ENCODE measurements at regions not wholly inside any gene's neighbourhood (a gene's known extent, or its start where the extent isn't known, plus 50 kb on each side); places are given as distances from the start of the nearest gene placed in this dataset.

DNA sequence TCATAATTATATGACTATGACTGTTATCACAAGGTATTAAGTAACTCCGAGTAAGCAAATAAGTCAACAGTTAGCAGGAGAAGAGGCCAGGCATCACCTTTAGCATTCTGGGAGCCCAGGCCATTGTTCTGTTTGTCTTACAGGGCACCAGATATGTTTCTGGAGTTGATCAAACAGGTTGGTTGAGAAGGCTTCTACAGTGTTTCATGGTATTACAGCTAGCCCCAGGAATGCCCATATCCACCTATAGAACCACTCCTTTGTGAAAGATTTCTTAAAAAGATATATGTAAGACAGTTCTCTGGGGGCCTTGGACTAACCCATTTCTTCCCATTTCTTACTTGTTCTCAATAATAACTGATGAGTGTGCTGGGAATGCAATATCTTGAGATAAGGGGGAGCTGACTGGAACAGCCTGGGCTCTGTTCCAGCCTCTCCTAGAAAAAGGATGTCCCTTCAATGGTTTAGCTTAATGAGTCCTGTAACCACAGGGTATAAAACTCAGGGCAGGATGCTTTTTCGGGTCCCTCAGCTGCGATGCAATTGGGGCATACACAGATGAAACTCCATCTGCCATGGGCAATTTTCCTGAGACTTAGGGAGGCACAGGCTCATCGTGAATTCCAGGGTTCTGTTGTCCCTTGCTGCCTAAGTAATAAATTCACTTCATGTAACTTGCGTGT is 286.4 kb downstream of the BAMBI start:
- Histone ChIP-seq H3K4me1 (no peaks in the 10 kb centered on the region), H3K36me3 (no peaks in the 10 kb centered on the region), H3K27ac (no peak overlapping the region), H3K9me3 (no peaks in the 10 kb centered on the region), H3K27me3 (no peaks in the 10 kb centered on the region), H3K4me3 (no peak overlapping the region)
- no peak for TF ChIP-seq POLR2A (IDR thresholded peaks at IDR 0.05)
- no peak for TF ChIP-seq POLR2AphosphoS5 (IDR thresholded peaks at IDR 0.05; ENCODE audit: insufficient read depth in 1 of 2, low read depth in 1 of 2)
- intact Hi-C loops (cut with DNase I): no loop called here
- no peak for DNase-seq (ENCODE audit: extremely low spot score in 2 of 2)

GRCh38 chr10:28965937-28966336 is 288.6 kb downstream of the BAMBI start:
- Histone ChIP-seq H3K27me3 (no peaks in the 10 kb centered on the region), H3K27ac (no peak overlapping the region), H3K9me3 (no peaks in the 10 kb centered on the region), H3K4me1 (peaks cover 8% of the 10 kb centered on the region), H3K4me3 (no peak overlapping the region), H3K36me3 (no peaks in the 10 kb centered on the region)
- TF ChIP-seq POLR2AphosphoS5 (IDR thresholded peaks at IDR 0.05; ENCODE audit: insufficient read depth in 1 of 2, low read depth in 1 of 2) (no peak), POLR2A (IDR thresholded peaks at IDR 0.05) (no peak)
- DNase-seq (ENCODE audit: extremely low spot score in 2 of 2): no peak
- intact Hi-C loops (cut with DNase I): no loop called here

DNA sequence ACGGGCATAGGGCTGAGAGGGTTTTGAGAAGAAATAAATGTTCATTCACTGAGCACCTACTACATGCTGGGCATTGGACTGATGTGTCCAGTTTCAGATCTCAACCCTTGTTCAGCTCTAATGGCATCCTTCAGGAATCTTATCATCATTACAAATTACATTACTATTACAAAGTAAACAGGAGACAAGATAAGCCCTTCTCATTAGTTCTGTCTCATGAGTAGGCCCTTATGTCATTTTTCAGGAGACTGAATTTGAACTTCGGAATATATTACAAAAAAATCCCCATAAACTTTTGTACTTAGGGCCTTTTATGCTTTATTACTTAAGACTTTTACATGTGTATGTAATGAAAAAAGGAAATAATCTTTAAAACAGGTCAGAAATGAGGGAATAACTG is 289.7 kb downstream of the BAMBI start:
- intact Hi-C loops (cut with DNase I): no loop called here
- H3K4me1 ChIP-seq: peaks cover 8% of the 10 kb centered on the region
- H3K36me3 ChIP-seq: no peaks in the 10 kb centered on the region
- no peak overlapping the region for H3K27ac ChIP-seq
- H3K9me3 ChIP-seq: no peaks in the 10 kb centered on the region
- TF ChIP-seq POLR2A (IDR thresholded peaks at IDR 0.05) (no peak), POLR2AphosphoS5 (IDR thresholded peaks at IDR 0.05; ENCODE audit: insufficient read depth in 1 of 2, low read depth in 1 of 2) (no peak)
- TF ChIP-seq, protein P1, sequence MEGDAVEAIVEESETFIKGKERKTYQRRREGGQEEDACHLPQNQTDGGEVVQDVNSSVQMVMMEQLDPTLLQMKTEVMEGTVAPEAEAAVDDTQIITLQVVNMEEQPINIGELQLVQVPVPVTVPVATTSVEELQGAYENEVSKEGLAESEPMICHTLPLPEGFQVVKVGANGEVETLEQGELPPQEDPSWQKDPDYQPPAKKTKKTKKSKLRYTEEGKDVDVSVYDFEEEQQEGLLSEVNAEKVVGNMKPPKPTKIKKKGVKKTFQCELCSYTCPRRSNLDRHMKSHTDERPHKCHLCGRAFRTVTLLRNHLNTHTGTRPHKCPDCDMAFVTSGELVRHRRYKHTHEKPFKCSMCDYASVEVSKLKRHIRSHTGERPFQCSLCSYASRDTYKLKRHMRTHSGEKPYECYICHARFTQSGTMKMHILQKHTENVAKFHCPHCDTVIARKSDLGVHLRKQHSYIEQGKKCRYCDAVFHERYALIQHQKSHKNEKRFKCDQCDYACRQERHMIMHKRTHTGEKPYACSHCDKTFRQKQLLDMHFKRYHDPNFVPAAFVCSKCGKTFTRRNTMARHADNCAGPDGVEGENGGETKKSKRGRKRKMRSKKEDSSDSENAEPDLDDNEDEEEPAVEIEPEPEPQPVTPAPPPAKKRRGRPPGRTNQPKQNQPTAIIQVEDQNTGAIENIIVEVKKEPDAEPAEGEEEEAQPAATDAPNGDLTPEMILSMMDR (IDR thresholded peaks at IDR 0.05): no peak
- DNase-seq (ENCODE audit: extremely low spot score in 2 of 2): no peak
- H3K4me3 ChIP-seq: no peak overlapping the region
- H3K27me3 ChIP-seq: no peaks in the 10 kb centered on the region

DNA sequence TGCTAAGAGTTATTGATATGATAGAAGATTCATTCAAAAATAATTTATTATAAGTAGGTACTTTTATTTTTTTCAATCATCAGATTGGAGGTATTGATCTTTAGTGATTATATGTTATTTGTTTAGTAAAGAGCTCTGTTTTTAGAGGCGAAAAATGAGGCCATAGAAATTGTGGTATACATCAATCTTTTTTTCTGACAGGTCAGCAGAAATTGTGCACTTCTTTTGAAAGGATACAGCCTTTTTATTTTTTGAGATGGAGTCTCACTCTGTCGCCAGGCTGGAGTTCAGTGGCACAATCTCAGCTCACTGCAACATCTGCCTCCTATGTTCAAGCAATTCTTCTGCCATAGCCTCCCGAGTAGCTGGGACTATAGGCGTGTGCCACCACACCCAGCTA is 292.1 kb downstream of the BAMBI start:
- Histone ChIP-seq H3K4me1 (peaks cover 8% of the 10 kb centered on the region), H3K27ac (no peak overlapping the region), H3K4me3 (no peak overlapping the region), H3K9me3 (no peaks in the 10 kb centered on the region), H3K27me3 (no peaks in the 10 kb centered on the region), H3K36me3 (no peaks in the 10 kb centered on the region)
- TF ChIP-seq POLR2A (IDR thresholded peaks at IDR 0.05): no peak
- no peak for TF ChIP-seq POLR2AphosphoS5 (IDR thresholded peaks at IDR 0.05; ENCODE audit: insufficient read depth in 1 of 2, low read depth in 1 of 2)
- TF ChIP-seq, protein P1 (IDR thresholded peaks at IDR 0.05): no peak
- DNase-seq (ENCODE audit: extremely low spot score in 2 of 2): no peak
- intact Hi-C loops (cut with DNase I): no loop called here

GRCh38 chr10:28970231-28970630 is 292.9 kb downstream of the BAMBI start:
- Histone ChIP-seq H3K4me1 (peaks cover 8% of the 10 kb centered on the region), H3K4me3 (no peak overlapping the region), H3K27me3 (no peaks in the 10 kb centered on the region), H3K27ac (no peak overlapping the region), H3K36me3 (no peaks in the 10 kb centered on the region), H3K9me3 (no peaks in the 10 kb centered on the region)
- intact Hi-C loops (cut with DNase I): no loop called here
- TF ChIP-seq, protein P1 (IDR thresholded peaks at IDR 0.05): no peak
- no peak for DNase-seq (ENCODE audit: extremely low spot score in 2 of 2)

GRCh38 chr10:28971255-28971654 is 293.9 kb downstream of the BAMBI start:
- DNase-seq (ENCODE audit: extremely low spot score in 2 of 2): no peak
- TF ChIP-seq POLR2AphosphoS5 (IDR thresholded peaks at IDR 0.05; ENCODE audit: insufficient read depth in 1 of 2, low read depth in 1 of 2): peak in 1 of 2 donors; percentile 64
- TF ChIP-seq, protein P1 (IDR thresholded peaks at IDR 0.05): no peak
- H3K27ac ChIP-seq: no peak overlapping the region
- H3K27me3 ChIP-seq: no peaks in the 10 kb centered on the region
- intact Hi-C loops (cut with DNase I): no loop called here
- no peaks in the 10 kb centered on the region for H3K9me3 ChIP-seq
- no peak overlapping the region for H3K4me3 ChIP-seq
- H3K4me1 ChIP-seq: peaks cover 8% of the 10 kb centered on the region
- no peaks in the 10 kb centered on the region for H3K36me3 ChIP-seq
